IMR-90 (cell line): ENCODE measurements at regions not wholly inside any gene's neighbourhood (a gene's known extent, or its start where the extent isn't known, plus 50 kb on each side); places are given as distances from the start of the nearest gene placed in this dataset.

ENCODE experiments used
- ATAC-seq: fragments of 200-7000 bp; cut with Tn5 transposase; 2 replicates; pipeline ENCODE4 v1.9.1; 2020; ENCODE audit warnings: low read depth, mild to moderate bottlenecking, moderate library complexity
- BruUV-seq: library from RNA; stranded (reverse); fragments of 400-500 nt; replicated peaks from 2 replicates; lab custom pipeline; 2021; lab: Mats Ljungman, UMichigan
- CTCF ChIA-PET: fragments of 300-600 bp; formaldehyde crosslinking; extraction: SDS; loops from one replicate; lab custom pipeline; 2021; ENCODE audit warnings: antibody characterized with exemption; lab: Yijun Ruan, JAX
- POLR2A ChIA-PET: fragments of 300-600 bp; sonication (Branson Sonifier 250); formaldehyde crosslinking; loops from one replicate; lab custom pipeline; 2022; ENCODE audit warnings: antibody characterized with exemption; ENCODE audit not compliant: unreplicated experiment; lab: Charles Lee
- DNase-seq: peaks from one replicate; pipeline ENCODE4 v3.0.0; 2013
- H2AFZ ChIP-seq: replicated peaks from 2 replicates; pipeline ENCODE3; 2013; ENCODE audit warnings: low read length, mild to moderate bottlenecking; ENCODE audit not compliant: poor library complexity
- H2AK5ac ChIP-seq: 2 replicates; pipeline ENCODE4 v1.6.1; 2013; ENCODE audit warnings: low read depth, low read length, inconsistent platforms
- H2AK9ac ChIP-seq: replicated peaks from 2 replicates; pipeline ENCODE3; 2013; ENCODE audit warnings: mild to moderate bottlenecking, low read depth, low read length, moderate library complexity; ENCODE audit not compliant: poor library complexity
- H2BK120ac ChIP-seq: 2 replicates; pipeline ENCODE4 v1.6.1; 2013; ENCODE audit warnings: low read depth, low read length, inconsistent platforms
- H2BK15ac ChIP-seq: 3 replicates; pipeline ENCODE4 v1.6.1; 2013; ENCODE audit warnings: low read depth, low read length, inconsistent platforms
- H2BK20ac ChIP-seq: 2 replicates; pipeline ENCODE4 v1.6.1; 2013; ENCODE audit warnings: low read depth, mild to moderate bottlenecking, inconsistent platforms, low read length, moderate library complexity
- H2BK5ac ChIP-seq: 2 replicates; pipeline ENCODE4 v1.6.1; 2013; ENCODE audit warnings: mild to moderate bottlenecking, low read depth, low read length, inconsistent platforms; ENCODE audit not compliant: poor library complexity, severe bottlenecking
- H3K14ac ChIP-seq: replicated peaks from 2 replicates; pipeline ENCODE4 v1.6.1; 2013; ENCODE audit warnings: low read depth, low read length, inconsistent platforms
- H3K18ac ChIP-seq: 2 replicates; pipeline ENCODE4 v1.6.1; 2013; ENCODE audit warnings: low read depth, low read length, control low read depth
- H3K23ac ChIP-seq: 2 replicates; pipeline ENCODE4 v1.6.1; 2013; ENCODE audit warnings: low read depth, low read length, inconsistent platforms
- H3K27ac ChIP-seq: 2 replicates; pipeline ENCODE4 v1.5.1; 2013; ENCODE audit warnings: mild to moderate bottlenecking, control low read depth, low read length; ENCODE audit not compliant: insufficient read depth
- H3K27me3 ChIP-seq: 2 replicates; pipeline ENCODE4 v1.6.1; 2013; ENCODE audit warnings: low read length; ENCODE audit not compliant: control insufficient read depth, insufficient read depth
- H3K36me3 ChIP-seq: 2 replicates; pipeline ENCODE4 v1.6.1; 2013; ENCODE audit warnings: low read length, mixed read lengths; ENCODE audit not compliant: control insufficient read depth, insufficient read depth
- H3K4ac ChIP-seq: 2 replicates; pipeline ENCODE4 v1.6.1; 2013; ENCODE audit warnings: low read depth, low read length, inconsistent platforms
- H3K4me1 ChIP-seq: 2 replicates; pipeline ENCODE4 v1.6.1; 2013; ENCODE audit warnings: low read length, mixed read lengths; ENCODE audit not compliant: control insufficient read depth, insufficient read depth
- H3K4me2 ChIP-seq: 2 replicates; pipeline ENCODE4 v1.6.1; 2013; ENCODE audit warnings: low read depth, mild to moderate bottlenecking, control low read depth, low read length, moderate library complexity
- H3K4me3 ChIP-seq: 2 replicates; pipeline ENCODE4 v1.5.1; 2013; ENCODE audit warnings: low read depth, mild to moderate bottlenecking, control low read depth, low read length, moderate library complexity; ENCODE audit not compliant: insufficient read depth
- H3K56ac ChIP-seq: 2 replicates; pipeline ENCODE4 v1.6.1; 2013; ENCODE audit warnings: low read length, inconsistent platforms; ENCODE audit not compliant: insufficient read depth; ENCODE audit errors: extremely low read depth
- H3K79me1 ChIP-seq, 2 experiments: 2 replicates each; pipeline ENCODE4 v1.6.1; 2013; ENCODE audit warnings: low read length in 2 of 2, inconsistent platforms in 1 of 2, low read depth in 1 of 2
- H3K9ac ChIP-seq: 2 replicates; pipeline ENCODE4 v1.6.1; 2013; ENCODE audit warnings: low read depth, low read length, control low read depth
- H3K9me1 ChIP-seq: 2 replicates; pipeline ENCODE4 v1.6.1; 2013; ENCODE audit warnings: low read length, inconsistent platforms; ENCODE audit not compliant: insufficient read depth
- H3K9me3 ChIP-seq: 2 replicates; pipeline ENCODE4 v1.6.1; 2013; ENCODE audit warnings: low read length; ENCODE audit not compliant: control insufficient read depth, insufficient read depth
- H4K20me1 ChIP-seq: 2 replicates; pipeline ENCODE4 v1.6.1; 2013; ENCODE audit warnings: low read length, inconsistent platforms; ENCODE audit not compliant: insufficient read depth
- H4K5ac ChIP-seq: 2 replicates; pipeline ENCODE4 v1.6.1; 2013; ENCODE audit warnings: mild to moderate bottlenecking, low read depth, low read length, control low read depth
- H4K8ac ChIP-seq, 2 experiments: 2 replicates each; pipeline ENCODE4 v1.6.1; 2013; ENCODE audit warnings: low read depth in 2 of 2, low read length in 2 of 2, control low read depth in 1 of 2, inconsistent platforms in 1 of 2
- H4K91ac ChIP-seq: 2 replicates; pipeline ENCODE4 v1.6.1; 2013; ENCODE audit warnings: low read depth, low read length, inconsistent platforms; ENCODE audit not compliant: insufficient read depth
- BHLHE40 ChIP-seq: fragments of 150-350 bp; IDR thresholded peaks from 2 replicates; pipeline ENCODE4 v1.6.1; 2016; ENCODE audit warnings: mild to moderate bottlenecking, low read depth, low read length
- CEBPB ChIP-seq: IDR thresholded peaks from 2 replicates; pipeline ENCODE4 v1.6.1; 2012; ENCODE audit warnings: low read depth, low read length, improper control_type of control experiment
- CHD1 ChIP-seq: IDR thresholded peaks from 2 replicates; pipeline ENCODE4 v1.6.1; 2012; ENCODE audit warnings: low read depth, low read length, improper control_type of control experiment
- CTCF ChIP-seq: conservative IDR thresholded peaks from 2 replicates; pipeline ENCODE4 v1.5.1; 2012; ENCODE audit warnings: mild to moderate bottlenecking, low read depth, low read length, improper control_type of control experiment
- ELK1 ChIP-seq: fragments of 150-350 bp; IDR thresholded peaks from 2 replicates; pipeline ENCODE4 v1.6.1; 2016; ENCODE audit warnings: low read depth, mild to moderate bottlenecking, low read length, moderate library complexity, borderline replicate concordance
- MAZ ChIP-seq: IDR thresholded peaks from 2 replicates; pipeline ENCODE4 v1.6.1; 2012; ENCODE audit warnings: low read depth, mild to moderate bottlenecking, low read length, improper control_type of control experiment, moderate library complexity, borderline replicate concordance
- NFE2L2 ChIP-seq: fragments of 150-350 bp; IDR thresholded peaks from 2 replicates; pipeline ENCODE4 v1.6.1; 2016; ENCODE audit warnings: low read depth, mild to moderate bottlenecking, low read length
- POLR2A ChIP-seq: IDR thresholded peaks from 2 replicates; pipeline ENCODE4 v1.6.1; 2012; ENCODE audit warnings: mild to moderate bottlenecking, low read depth, low read length
- RAD21 ChIP-seq: IDR thresholded peaks from 2 replicates; pipeline ENCODE4 v1.6.1; 2012; ENCODE audit warnings: low read length, improper control_type of control experiment
- WGBS, 2 experiments: methylation state at CpG; one replicate each; pipeline versions ENCODE4 v1.1.5 to v1.1.7; 2013; ENCODE audit warnings: missing lambda C conversion rate in 2 of 2; ENCODE audit not compliant: insufficient read length in 1 of 2; ENCODE audit errors: extremely low coverage in 2 of 2; 5-methylcytosine and 5-hydroxymethylcytosine counted together
- dilution Hi-C: fragments of 300-500 bp; cut with HindIII; formaldehyde crosslinking; loops from one replicate; pipeline ENCODE4 v1.14.3; 2018; ENCODE audit warnings: low sequenced_read_pairs; ENCODE audit not compliant: unreplicated experiment
- in situ Hi-C: fragments of 300-500 bp; cut with MboI; formaldehyde crosslinking; loops from 3 replicates; pipeline ENCODE4 v1.14.3; 2019; ENCODE audit warnings: low sequenced_read_pairs, inconsistent platforms, mixed read lengths
- intact Hi-C: fragments of 100-400 bp; cut with micrococcal nuclease; formaldehyde crosslinking; loops from 2 replicates; pipeline ENCODE4 v1.10.0; 2022
- TF ChIP-seq, protein P1 (sequence below): fragments of 150-350 bp; IDR thresholded peaks from 2 replicates; pipeline ENCODE4 v1.6.1; 2017; ENCODE audit warnings: mild to moderate bottlenecking, antibody characterized with exemption, low read length, low read depth

DNA sequence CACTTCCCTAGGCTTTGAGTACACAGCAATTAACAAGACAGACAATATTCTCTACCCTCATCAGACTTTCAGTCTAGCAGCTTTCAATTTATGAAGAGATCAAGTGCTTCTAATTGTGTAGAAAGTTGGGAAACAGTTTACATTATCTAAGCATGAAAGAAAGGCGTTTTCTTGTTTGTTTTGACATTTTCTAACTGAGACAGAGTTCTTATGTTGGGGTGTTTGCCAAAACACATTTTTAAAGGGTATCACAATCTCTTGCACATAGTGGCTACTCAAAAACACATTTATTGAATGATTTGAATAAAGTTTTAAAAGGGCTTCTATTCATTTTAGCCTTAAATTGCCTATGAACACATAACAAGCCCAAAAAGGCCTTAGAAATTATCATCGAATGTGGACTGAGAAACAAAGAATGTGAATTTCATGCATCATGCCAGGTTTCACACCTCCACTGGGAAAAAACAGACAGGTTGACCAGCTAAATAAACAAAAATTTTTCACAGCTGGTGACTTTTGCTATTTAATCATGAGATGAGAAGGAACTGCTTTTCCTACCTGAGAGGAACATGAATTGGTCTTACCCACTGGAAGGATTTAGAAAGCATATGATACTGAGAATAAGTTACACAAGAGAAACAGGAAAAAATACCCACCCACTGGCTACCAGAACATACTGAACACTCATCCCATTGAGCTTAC, 394.5 kb upstream of the PKN2 start:
- Histone ChIP-seq H3K79me1 (no peaks in the 10 kb centered on the region), H4K5ac (no peak overlapping the region), H2BK5ac (no peak overlapping the region), H3K9me3 (no peaks in the 10 kb centered on the region), H3K4me1 (no peaks in the 10 kb centered on the region), H3K9ac (no peak overlapping the region), H2BK20ac (no peak overlapping the region), H4K20me1 (no peaks in the 10 kb centered on the region), H3K23ac (no peak overlapping the region), H3K9me1 (no peaks in the 10 kb centered on the region), H3K4me3 (no peak overlapping the region), H3K56ac (no peak overlapping the region), H3K27ac (no peak overlapping the region), H2AK5ac (no peak overlapping the region), H2AK9ac (no peak overlapping the region), H3K27me3 (no peaks in the 10 kb centered on the region), H2BK15ac (no peak overlapping the region), H3K14ac (no peak overlapping the region), H2BK120ac (no peak overlapping the region), H4K91ac (no peak overlapping the region), H4K8ac (no peak overlapping the region), H3K18ac (no peak overlapping the region), H3K4ac (no peak overlapping the region), H3K4me2 (no peak overlapping the region), H2AFZ (no peak overlapping the region), H3K36me3 (no peaks in the 10 kb centered on the region)
- ChIA-PET CTCF (no interaction called here), POLR2A (no interaction called here)
- DNase-seq (no peak), ATAC-seq (no peak)
- BruUV-seq = no TSS peak
- intact Hi-C loops = no loop called here
- TF ChIP-seq RAD21 (no peak), CHD1 (no peak), ELK1 (no peak), CTCF (no peak), CEBPB (no peak), BHLHE40 (no peak), POLR2A (no peak), NFE2L2 (no peak), MAZ (no peak)
- TF ChIP-seq, protein P1, sequence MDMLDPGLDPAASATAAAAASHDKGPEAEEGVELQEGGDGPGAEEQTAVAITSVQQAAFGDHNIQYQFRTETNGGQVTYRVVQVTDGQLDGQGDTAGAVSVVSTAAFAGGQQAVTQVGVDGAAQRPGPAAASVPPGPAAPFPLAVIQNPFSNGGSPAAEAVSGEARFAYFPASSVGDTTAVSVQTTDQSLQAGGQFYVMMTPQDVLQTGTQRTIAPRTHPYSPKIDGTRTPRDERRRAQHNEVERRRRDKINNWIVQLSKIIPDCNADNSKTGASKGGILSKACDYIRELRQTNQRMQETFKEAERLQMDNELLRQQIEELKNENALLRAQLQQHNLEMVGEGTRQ = no peak
- in situ Hi-C loops = loop anchor here (10.0 kb wide), 1 partner anchor 1155 kb away; no protein-coding TSS in a partner anchor
- dilution Hi-C loops = no loop called here
- no CpG with 5 or more reads among the region's 2 CpGs for WGBS, 2 experiments
